Mesenchymal stem cell (in vitro differentiated cells and primary cell): ENCODE measurements at regions not wholly inside any gene's neighbourhood (a gene's known extent, or its start where the extent isn't known, plus 50 kb on each side); places are given as distances from the start of the nearest gene placed in this dataset.

Experiments
- DNase-seq: peaks from one replicate; pipeline ENCODE4 v3.0.0-alpha.2; 2013
- H2AFZ ChIP-seq: one replicate; pipeline ENCODE4 v1.6.1; 2013; ENCODE audit warnings: low read depth, mild to moderate bottlenecking, control low read depth, inconsistent platforms, low read length, moderate library complexity
- H2AK5ac ChIP-seq: 2 replicates; pipeline ENCODE4 v1.6.1; 2013; ENCODE audit warnings: low read length, moderate library complexity, mild to moderate bottlenecking, inconsistent platforms; ENCODE audit not compliant: severe bottlenecking
- H2BK120ac ChIP-seq: one replicate; pipeline ENCODE4 v1.6.1; 2013; ENCODE audit warnings: low read depth, mild to moderate bottlenecking, inconsistent platforms, low read length, moderate library complexity
- H2BK12ac ChIP-seq, 2 experiments: one replicate each; pipeline ENCODE4 v1.6.1; 2013; ENCODE audit warnings: inconsistent platforms in 2 of 2, low read length in 2 of 2, mild to moderate bottlenecking in 2 of 2, moderate library complexity in 2 of 2, control low read depth in 1 of 2
- H2BK15ac ChIP-seq: one replicate; pipeline ENCODE4 v1.6.1; 2013; ENCODE audit warnings: mild to moderate bottlenecking, low read depth, inconsistent platforms; ENCODE audit not compliant: poor library complexity, severe bottlenecking
- H2BK5ac ChIP-seq: 2 replicates; pipeline ENCODE4 v1.6.1; 2013; ENCODE audit warnings: low read depth, mild to moderate bottlenecking, low read length, control low read depth, inconsistent platforms; ENCODE audit not compliant: poor library complexity, severe bottlenecking
- H3K14ac ChIP-seq, 2 experiments: one replicate each; pipeline ENCODE4 v1.6.1; 2013; ENCODE audit warnings: inconsistent platforms in 2 of 2, low read length in 2 of 2, control low read depth in 1 of 2, mild to moderate bottlenecking in 1 of 2, moderate library complexity in 1 of 2
- H3K18ac ChIP-seq, 2 experiments: one replicate each; pipeline ENCODE4 v1.6.1; 2013; ENCODE audit warnings: inconsistent platforms in 2 of 2, low read length in 2 of 2, control low read depth in 1 of 2, low read depth in 1 of 2, mild to moderate bottlenecking in 1 of 2
- H3K23ac ChIP-seq, 2 experiments: one replicate each; pipeline ENCODE4 v1.6.1; 2013; ENCODE audit warnings: inconsistent platforms in 2 of 2, low read length in 2 of 2, mild to moderate bottlenecking in 2 of 2, moderate library complexity in 2 of 2, control low read depth in 1 of 2
- H3K27ac ChIP-seq: 2 replicates; pipeline ENCODE4 v1.5.1; 2013; ENCODE audit warnings: mild to moderate bottlenecking, moderate library complexity, low read length, control low read depth, inconsistent platforms; ENCODE audit not compliant: poor library complexity, severe bottlenecking
- H3K27me3 ChIP-seq, 2 experiments: 2 replicates each; pipeline versions ENCODE4 v1.6.1 to v1.7.0; 2013; ENCODE audit warnings: low read length in 2 of 2, mild to moderate bottlenecking in 2 of 2, moderate library complexity in 2 of 2, control low read depth in 1 of 2, inconsistent platforms in 1 of 2; ENCODE audit not compliant: control insufficient read depth in 1 of 2, insufficient read depth in 1 of 2
- H3K36me3 ChIP-seq, 2 experiments: 2 replicates each; pipeline versions ENCODE4 v1.6.1 to v1.7.0; 2013; ENCODE audit warnings: low read length in 2 of 2, control low read depth in 1 of 2, inconsistent platforms in 1 of 2, low read depth in 1 of 2, mild to moderate bottlenecking in 1 of 2; ENCODE audit not compliant: insufficient read depth in 2 of 2, control insufficient read depth in 1 of 2
- H3K4ac ChIP-seq, 2 experiments: one replicate each; pipeline ENCODE4 v1.6.1; 2013; ENCODE audit warnings: inconsistent platforms in 2 of 2, low read length in 2 of 2, mild to moderate bottlenecking in 2 of 2, moderate library complexity in 2 of 2, control low read depth in 1 of 2, low read depth in 1 of 2
- H3K4me1 ChIP-seq: 2 replicates; pipeline ENCODE4 v1.6.1; 2013; ENCODE audit warnings: low read depth, low read length, control low read depth; ENCODE audit not compliant: control insufficient read depth, insufficient read depth
- H3K4me2 ChIP-seq: 2 replicates; pipeline ENCODE4 v1.6.1; 2013; ENCODE audit warnings: low read length, mild to moderate bottlenecking, inconsistent platforms; ENCODE audit not compliant: poor library complexity, severe bottlenecking
- H3K4me3 ChIP-seq, 2 experiments: 2 replicates each; pipeline versions ENCODE4 v1.5.1 to v1.7.0; 2013; ENCODE audit warnings: low read length in 2 of 2, mild to moderate bottlenecking in 2 of 2, control low read depth in 1 of 2, low read depth in 1 of 2; ENCODE audit not compliant: insufficient read depth in 1 of 2
- H3K79me1 ChIP-seq: replicated peaks from 2 replicates; pipeline ENCODE4 v1.6.1; 2013; ENCODE audit warnings: mild to moderate bottlenecking, control low read depth, low read length, inconsistent platforms; ENCODE audit not compliant: poor library complexity, severe bottlenecking
- H3K9ac ChIP-seq: 2 replicates; pipeline ENCODE4 v1.7.0; 2013; ENCODE audit warnings: mild to moderate bottlenecking, low read length, moderate library complexity
- H3K9me3 ChIP-seq: 2 replicates; pipeline ENCODE4 v1.7.0; 2013; ENCODE audit warnings: mild to moderate bottlenecking, low read length; ENCODE audit not compliant: control insufficient read depth
- H4K8ac ChIP-seq: one replicate; pipeline ENCODE4 v1.6.1; 2013; ENCODE audit warnings: inconsistent platforms, mild to moderate bottlenecking, low read length, moderate library complexity
- H4K91ac ChIP-seq: one replicate; pipeline ENCODE4 v1.6.1; 2013; ENCODE audit warnings: mild to moderate bottlenecking, low read length, inconsistent platforms
- WGBS: methylation state at CpG from one replicate; pipeline ENCODE4 v1.1.7; 2013; ENCODE audit warnings: mixed read lengths; 5-methylcytosine and 5-hydroxymethylcytosine counted together

GRCh38 chrX:69562904-69563578, 52.9 kb upstream of the EDA start:
- Histone ChIP-seq H2BK12ac (no peak overlapping the region), H3K27me3 (peaks cover 0 to 67% of the 10 kb centered on the region in 2 experiments), H3K4me1 (no peaks in the 10 kb centered on the region), H3K23ac (no peak overlapping the region), H2AK5ac (no peak overlapping the region), H3K9ac (no peak overlapping the region), H3K4me2 (no peak overlapping the region), H2BK5ac (no peak overlapping the region), H3K18ac (no peak overlapping the region), H3K9me3 (peaks cover 20% of the 10 kb centered on the region), H4K91ac (no peak overlapping the region), H2AFZ (no peak overlapping the region), H4K8ac (no peak overlapping the region), H3K4me3 (no peak overlapping the region), H3K27ac (no peak overlapping the region), H2BK120ac (no peak overlapping the region), H3K14ac (no peak overlapping the region), H2BK15ac (no peak overlapping the region), H3K4ac (no peak overlapping the region), H3K79me1 (no peaks in the 10 kb centered on the region), H3K36me3 (no peaks in the 10 kb centered on the region)
- DNase-seq: no peak
- WGBS: no CpG with 5 or more reads among the region's 1 CpG

GRCh38 chrX:69564665-69565064, 51.2 kb upstream of the EDA start:
- Histone ChIP-seq H2AK5ac (no peak overlapping the region), H4K8ac (no peak overlapping the region), H3K9me3 (peaks cover 20% of the 10 kb centered on the region), H3K23ac (no peak overlapping the region), H4K91ac (no peak overlapping the region), H2BK120ac (no peak overlapping the region), H3K36me3 (no peaks in the 10 kb centered on the region), H3K79me1 (no peaks in the 10 kb centered on the region), H2BK15ac (no peak overlapping the region), H2BK5ac (no peak overlapping the region), H3K4me2 (no peak overlapping the region), H3K9ac (no peak overlapping the region), H3K4me1 (no peaks in the 10 kb centered on the region), H3K4me3 (no peak overlapping the region), H3K18ac (no peak overlapping the region), H2BK12ac (no peak overlapping the region), H3K27ac (no peak overlapping the region), H3K4ac (no peak overlapping the region), H3K27me3 (peaks cover 0 to 68% of the 10 kb centered on the region in 2 experiments), H2AFZ (no peak overlapping the region), H3K14ac (no peak overlapping the region)
- WGBS: 60% methylated on average over 1 of the region's 2 CpGs
- no peak for DNase-seq

GRCh38 chrX:69565247-69565815, 50.6 kb upstream of the EDA start:
- Histone ChIP-seq H3K27me3 (peaks cover 0 to 68% of the 10 kb centered on the region in 2 experiments), H2AK5ac (no peak overlapping the region), H2BK120ac (no peak overlapping the region), H3K79me1 (no peaks in the 10 kb centered on the region), H4K8ac (no peak overlapping the region), H3K4me2 (no peak overlapping the region), H3K27ac (no peak overlapping the region), H3K4me1 (no peaks in the 10 kb centered on the region), H3K9ac (no peak overlapping the region), H3K4ac (no peak overlapping the region), H2BK12ac (no peak overlapping the region), H3K4me3 (no peak overlapping the region), H2BK5ac (no peak overlapping the region), H3K23ac (no peak overlapping the region), H4K91ac (no peak overlapping the region), H3K36me3 (no peaks in the 10 kb centered on the region), H2AFZ (no peak overlapping the region), H3K14ac (no peak overlapping the region), H3K18ac (no peak overlapping the region), H3K9me3 (peaks cover 16% of the 10 kb centered on the region), H2BK15ac (no peak overlapping the region)
- DNase-seq: no peak
- WGBS: 89% methylated on average over 2 of the region's 3 CpGs
